HEK293 (cell line): ENCODE measurements at regions not wholly inside any gene's neighbourhood (a gene's known extent, or its start where the extent isn't known, plus 50 kb on each side); places are given as distances from the start of the nearest gene placed in this dataset.
"Not testable (repeated sequence)": the region's sequence is repeated elsewhere in the genome, so short reads cannot be mapped to it uniquely, and the experiment has no call there.

Experiments used
- KLF8 ChIP-seq: fragments of 450-650 bp; formaldehyde crosslinking; IDR thresholded peaks from 2 replicates; pipeline ENCODE4 v1.5.1; 2016; ENCODE audit warnings: missing biosample characterization, missing genetic modification characterization
- TRIM28 ChIP-seq: IDR thresholded peaks from 2 replicates; pipeline ENCODE4 v1.6.1; 2011; ENCODE audit warnings: low read length, control low read depth, borderline replicate concordance
- YY1 ChIP-seq: fragments of 450-650 bp; formaldehyde crosslinking; IDR thresholded peaks from 2 replicates; pipeline ENCODE4 v1.5.1; 2018; ENCODE audit warnings: missing biosample characterization, missing genetic modification characterization
- ZNF140 ChIP-seq: fragments of 450-650 bp; formaldehyde crosslinking; IDR thresholded peaks from 2 replicates; pipeline ENCODE4 v1.5.1; 2016; ENCODE audit warnings: missing biosample characterization, missing genetic modification characterization
- ZNF19 ChIP-seq: fragments of 450-650 bp; formaldehyde crosslinking; IDR thresholded peaks from 2 replicates; pipeline ENCODE4; 2016; ENCODE audit warnings: missing biosample characterization, missing genetic modification characterization, low read depth
- ZNF670 ChIP-seq: fragments of 450-650 bp; formaldehyde crosslinking; IDR thresholded peaks from 2 replicates; pipeline ENCODE4 v1.5.1; 2016; ENCODE audit warnings: missing biosample characterization, missing genetic modification characterization, low read depth
- ZNF830 ChIP-seq: fragments of 450-650 bp; IDR thresholded peaks from 2 replicates; pipeline ENCODE4 v1.5.0; 2018; ENCODE audit warnings: missing biosample characterization, missing genetic modification characterization, low read depth, mild to moderate bottlenecking, moderate library complexity
- TF ChIP-seq, protein P1 (sequence below): fragments of 450-650 bp; formaldehyde crosslinking; IDR thresholded peaks from 2 replicates; pipeline ENCODE4 v1.5.1; 2016; ENCODE audit warnings: missing biosample characterization, missing genetic modification characterization
- TF ChIP-seq, protein P2 (sequence below): fragments of 450-650 bp; formaldehyde crosslinking; IDR thresholded peaks from 2 replicates; pipeline ENCODE4 v1.5.1; 2016; ENCODE audit warnings: missing biosample characterization, missing genetic modification characterization
- TF ChIP-seq, protein P3 (sequence below): fragments of 450-650 bp; formaldehyde crosslinking; IDR thresholded peaks from 2 replicates; pipeline ENCODE4 v1.5.1; 2016; ENCODE audit warnings: missing biosample characterization, missing genetic modification characterization, borderline replicate concordance
- TF ChIP-seq, protein P4 (sequence below): fragments of 450-650 bp; formaldehyde crosslinking; IDR thresholded peaks from 2 replicates; pipeline ENCODE4 v1.5.1; 2016; ENCODE audit warnings: missing biosample characterization, missing genetic modification characterization
- TF ChIP-seq, protein P5 (sequence below): fragments of 450-650 bp; formaldehyde crosslinking; IDR thresholded peaks from 2 replicates; pipeline ENCODE4 v1.5.1; 2017; ENCODE audit warnings: missing biosample characterization, missing genetic modification characterization

DNA sequence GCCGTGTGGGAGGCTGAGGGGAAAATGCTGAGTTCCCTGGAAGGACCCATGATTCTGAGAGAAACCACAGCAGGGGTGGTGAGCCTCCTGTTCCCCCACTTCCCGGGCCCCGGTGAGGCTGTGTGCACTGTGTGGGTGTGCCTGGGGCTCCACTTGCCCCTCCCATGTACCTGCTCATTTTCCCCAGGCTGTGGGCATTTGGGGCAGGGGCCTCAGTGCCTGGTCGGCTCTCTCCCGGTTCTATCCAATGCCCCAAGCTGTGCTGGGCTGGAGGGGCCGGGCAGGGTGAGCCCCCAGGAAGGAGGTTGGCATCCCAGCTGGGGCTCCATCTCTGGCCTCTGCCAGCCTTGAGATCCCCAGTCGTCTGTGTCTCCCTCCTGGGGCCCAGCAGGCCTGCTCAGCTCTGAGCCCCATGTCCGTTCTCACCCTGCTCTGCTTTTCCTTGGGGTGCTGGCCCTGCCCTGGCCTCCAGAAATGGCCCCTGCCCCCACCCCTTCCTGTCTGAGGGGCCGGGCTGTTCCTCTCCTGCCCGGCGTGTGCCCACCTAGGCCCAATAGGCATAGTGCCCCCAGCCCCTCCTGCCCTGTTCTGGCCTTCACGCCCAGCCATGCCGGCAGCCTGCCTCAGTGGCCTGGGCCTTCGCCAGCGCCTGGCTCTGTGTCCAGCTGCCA lies 80.1 kb downstream of the TMEM121 start:
- TF ChIP-seq, protein P1, sequence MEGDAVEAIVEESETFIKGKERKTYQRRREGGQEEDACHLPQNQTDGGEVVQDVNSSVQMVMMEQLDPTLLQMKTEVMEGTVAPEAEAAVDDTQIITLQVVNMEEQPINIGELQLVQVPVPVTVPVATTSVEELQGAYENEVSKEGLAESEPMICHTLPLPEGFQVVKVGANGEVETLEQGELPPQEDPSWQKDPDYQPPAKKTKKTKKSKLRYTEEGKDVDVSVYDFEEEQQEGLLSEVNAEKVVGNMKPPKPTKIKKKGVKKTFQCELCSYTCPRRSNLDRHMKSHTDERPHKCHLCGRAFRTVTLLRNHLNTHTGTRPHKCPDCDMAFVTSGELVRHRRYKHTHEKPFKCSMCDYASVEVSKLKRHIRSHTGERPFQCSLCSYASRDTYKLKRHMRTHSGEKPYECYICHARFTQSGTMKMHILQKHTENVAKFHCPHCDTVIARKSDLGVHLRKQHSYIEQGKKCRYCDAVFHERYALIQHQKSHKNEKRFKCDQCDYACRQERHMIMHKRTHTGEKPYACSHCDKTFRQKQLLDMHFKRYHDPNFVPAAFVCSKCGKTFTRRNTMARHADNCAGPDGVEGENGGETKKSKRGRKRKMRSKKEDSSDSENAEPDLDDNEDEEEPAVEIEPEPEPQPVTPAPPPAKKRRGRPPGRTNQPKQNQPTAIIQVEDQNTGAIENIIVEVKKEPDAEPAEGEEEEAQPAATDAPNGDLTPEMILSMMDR (tag by site-specific recombination): not testable (repeated sequence)
- not testable (repeated sequence) for TF ChIP-seq ZNF670 (tag by site-specific recombination); ZNF19 (tag by site-specific recombination); ZNF140 (tag by site-specific recombination); YY1; ZNF830; TRIM28; KLF8 (tag by site-specific recombination)
- TF ChIP-seq, protein P2, sequence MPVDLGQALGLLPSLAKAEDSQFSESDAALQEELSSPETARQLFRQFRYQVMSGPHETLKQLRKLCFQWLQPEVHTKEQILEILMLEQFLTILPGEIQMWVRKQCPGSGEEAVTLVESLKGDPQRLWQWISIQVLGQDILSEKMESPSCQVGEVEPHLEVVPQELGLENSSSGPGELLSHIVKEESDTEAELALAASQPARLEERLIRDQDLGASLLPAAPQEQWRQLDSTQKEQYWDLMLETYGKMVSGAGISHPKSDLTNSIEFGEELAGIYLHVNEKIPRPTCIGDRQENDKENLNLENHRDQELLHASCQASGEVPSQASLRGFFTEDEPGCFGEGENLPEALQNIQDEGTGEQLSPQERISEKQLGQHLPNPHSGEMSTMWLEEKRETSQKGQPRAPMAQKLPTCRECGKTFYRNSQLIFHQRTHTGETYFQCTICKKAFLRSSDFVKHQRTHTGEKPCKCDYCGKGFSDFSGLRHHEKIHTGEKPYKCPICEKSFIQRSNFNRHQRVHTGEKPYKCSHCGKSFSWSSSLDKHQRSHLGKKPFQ (tag by site-specific recombination): not testable (repeated sequence)
- TF ChIP-seq, protein P3, sequence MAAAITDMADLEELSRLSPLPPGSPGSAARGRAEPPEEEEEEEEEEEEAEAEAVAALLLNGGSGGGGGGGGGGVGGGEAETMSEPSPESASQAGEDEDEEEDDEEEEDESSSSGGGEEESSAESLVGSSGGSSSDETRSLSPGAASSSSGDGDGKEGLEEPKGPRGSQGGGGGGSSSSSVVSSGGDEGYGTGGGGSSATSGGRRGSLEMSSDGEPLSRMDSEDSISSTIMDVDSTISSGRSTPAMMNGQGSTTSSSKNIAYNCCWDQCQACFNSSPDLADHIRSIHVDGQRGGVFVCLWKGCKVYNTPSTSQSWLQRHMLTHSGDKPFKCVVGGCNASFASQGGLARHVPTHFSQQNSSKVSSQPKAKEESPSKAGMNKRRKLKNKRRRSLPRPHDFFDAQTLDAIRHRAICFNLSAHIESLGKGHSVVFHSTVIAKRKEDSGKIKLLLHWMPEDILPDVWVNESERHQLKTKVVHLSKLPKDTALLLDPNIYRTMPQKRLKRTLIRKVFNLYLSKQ (tag by site-specific recombination): not testable (repeated sequence)
- TF ChIP-seq, protein P4, sequence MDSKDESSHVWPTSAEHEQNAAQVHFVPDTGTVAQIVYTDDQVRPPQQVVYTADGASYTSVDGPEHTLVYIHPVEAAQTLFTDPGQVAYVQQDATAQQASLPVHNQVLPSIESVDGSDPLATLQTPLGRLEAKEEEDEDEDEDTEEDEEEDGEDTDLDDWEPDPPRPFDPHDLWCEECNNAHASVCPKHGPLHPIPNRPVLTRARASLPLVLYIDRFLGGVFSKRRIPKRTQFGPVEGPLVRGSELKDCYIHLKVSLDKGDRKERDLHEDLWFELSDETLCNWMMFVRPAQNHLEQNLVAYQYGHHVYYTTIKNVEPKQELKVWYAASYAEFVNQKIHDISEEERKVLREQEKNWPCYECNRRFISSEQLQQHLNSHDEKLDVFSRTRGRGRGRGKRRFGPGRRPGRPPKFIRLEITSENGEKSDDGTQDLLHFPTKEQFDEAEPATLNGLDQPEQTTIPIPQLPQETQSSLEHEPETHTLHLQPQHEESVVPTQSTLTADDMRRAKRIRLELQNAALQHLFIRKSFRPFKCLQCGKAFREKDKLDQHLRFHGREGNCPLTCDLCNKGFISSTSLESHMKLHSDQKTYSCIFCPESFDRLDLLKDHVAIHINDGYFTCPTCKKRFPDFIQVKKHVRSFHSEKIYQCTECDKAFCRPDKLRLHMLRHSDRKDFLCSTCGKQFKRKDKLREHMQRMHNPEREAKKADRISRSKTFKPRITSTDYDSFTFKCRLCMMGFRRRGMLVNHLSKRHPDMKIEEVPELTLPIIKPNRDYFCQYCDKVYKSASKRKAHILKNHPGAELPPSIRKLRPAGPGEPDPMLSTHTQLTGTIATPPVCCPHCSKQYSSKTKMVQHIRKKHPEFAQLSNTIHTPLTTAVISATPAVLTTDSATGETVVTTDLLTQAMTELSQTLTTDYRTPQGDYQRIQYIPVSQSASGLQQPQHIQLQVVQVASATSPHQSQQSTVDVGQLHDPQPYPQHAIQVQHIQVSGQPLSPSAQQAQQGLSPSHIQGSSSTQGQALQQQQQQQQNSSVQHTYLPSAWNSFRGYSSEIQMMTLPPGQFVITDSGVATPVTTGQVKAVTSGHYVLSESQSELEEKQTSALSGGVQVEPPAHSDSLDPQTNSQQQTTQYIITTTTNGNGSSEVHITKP (tag by site-specific recombination): not testable (repeated sequence)
- TF ChIP-seq, protein P5, sequence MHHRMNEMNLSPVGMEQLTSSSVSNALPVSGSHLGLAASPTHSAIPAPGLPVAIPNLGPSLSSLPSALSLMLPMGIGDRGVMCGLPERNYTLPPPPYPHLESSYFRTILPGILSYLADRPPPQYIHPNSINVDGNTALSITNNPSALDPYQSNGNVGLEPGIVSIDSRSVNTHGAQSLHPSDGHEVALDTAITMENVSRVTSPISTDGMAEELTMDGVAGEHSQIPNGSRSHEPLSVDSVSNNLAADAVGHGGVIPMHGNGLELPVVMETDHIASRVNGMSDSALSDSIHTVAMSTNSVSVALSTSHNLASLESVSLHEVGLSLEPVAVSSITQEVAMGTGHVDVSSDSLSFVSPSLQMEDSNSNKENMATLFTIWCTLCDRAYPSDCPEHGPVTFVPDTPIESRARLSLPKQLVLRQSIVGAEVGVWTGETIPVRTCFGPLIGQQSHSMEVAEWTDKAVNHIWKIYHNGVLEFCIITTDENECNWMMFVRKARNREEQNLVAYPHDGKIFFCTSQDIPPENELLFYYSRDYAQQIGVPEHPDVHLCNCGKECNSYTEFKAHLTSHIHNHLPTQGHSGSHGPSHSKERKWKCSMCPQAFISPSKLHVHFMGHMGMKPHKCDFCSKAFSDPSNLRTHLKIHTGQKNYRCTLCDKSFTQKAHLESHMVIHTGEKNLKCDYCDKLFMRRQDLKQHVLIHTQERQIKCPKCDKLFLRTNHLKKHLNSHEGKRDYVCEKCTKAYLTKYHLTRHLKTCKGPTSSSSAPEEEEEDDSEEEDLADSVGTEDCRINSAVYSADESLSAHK: not testable (repeated sequence)
